Muscle of leg (tissue), 3 donors: ENCODE measurements at regions not wholly inside any gene's neighbourhood (a gene's known extent, or its start where the extent isn't known, plus 50 kb on each side); places are given as distances from the start of the nearest gene placed in this dataset.

ENCODE experiments used
- DNase-seq: peaks from one replicate; pipeline ENCODE4 v3.0.0; 2013
- H3K27ac ChIP-seq: one replicate; pipeline ENCODE4 v1.5.1; 2013; ENCODE audit warnings: mild to moderate bottlenecking, low read length, control low read depth
- H3K27me3 ChIP-seq: one replicate; pipeline ENCODE4 v1.6.1; 2013; ENCODE audit warnings: low read length; ENCODE audit not compliant: control insufficient read depth, insufficient read depth
- H3K36me3 ChIP-seq: one replicate; pipeline ENCODE4 v1.6.1; 2013; ENCODE audit warnings: low read length; ENCODE audit not compliant: control insufficient read depth, insufficient read depth
- H3K4me1 ChIP-seq: one replicate; pipeline ENCODE4 v1.6.1; 2013; ENCODE audit warnings: low read length; ENCODE audit not compliant: control insufficient read depth, insufficient read depth
- H3K4me3 ChIP-seq: one replicate; pipeline ENCODE4 v1.5.1; 2013; ENCODE audit warnings: low read length, control low read depth
- H3K9me3 ChIP-seq: replicated peaks from 2 replicates; pipeline ENCODE4 v1.6.1; 2013; ENCODE audit warnings: low read depth, low read length; ENCODE audit not compliant: control insufficient read depth
- WGBS: methylation state at CpG from one replicate; pipeline ENCODE4 v1.1.5; 2013; ENCODE audit warnings: missing lambda C conversion rate; ENCODE audit not compliant: insufficient coverage; 5-methylcytosine and 5-hydroxymethylcytosine counted together

GRCh38 chr6:130677766-130678165, 149.4 kb upstream of the SMLR1 start:
- no peak overlapping the region for H3K27ac ChIP-seq
- H3K36me3 ChIP-seq = no peaks in the 10 kb centered on the region
- WGBS = 100% methylated on average over 2 of the region's 3 CpGs
- peaks cover 8% of the 10 kb centered on the region for H3K9me3 ChIP-seq
- peaks cover 7% of the 10 kb centered on the region for H3K4me1 ChIP-seq
- DNase-seq = no peak
- H3K27me3 ChIP-seq = no peaks in the 10 kb centered on the region
- H3K4me3 ChIP-seq = no peak overlapping the region

GRCh38 chr6:130679684-130680083, 147.5 kb upstream of the SMLR1 start:
- WGBS = no CpG with 5 or more reads among the region's 2 CpGs

GRCh38 chr6:130680116-130680515, 147.1 kb upstream of the SMLR1 start:
- Histone ChIP-seq H3K27me3 (no peaks in the 10 kb centered on the region), H3K4me3 (no peak overlapping the region), H3K4me1 (peaks cover 6% of the 10 kb centered on the region), H3K9me3 (peaks cover 8% of the 10 kb centered on the region), H3K36me3 (no peaks in the 10 kb centered on the region), H3K27ac (no peak overlapping the region)
- WGBS = no CpG with 5 or more reads among the region's 3 CpGs
- peak; percentile 39 for DNase-seq

More at GRCh38 chr6:130679684-130680083, 147.5 kb upstream of the SMLR1 start:
- no peak overlapping the region for H3K4me3 ChIP-seq
- H3K36me3 ChIP-seq = no peaks in the 10 kb centered on the region
- no peak for DNase-seq
- H3K4me1 ChIP-seq = peaks cover 7% of the 10 kb centered on the region
- peaks cover 8% of the 10 kb centered on the region for H3K9me3 ChIP-seq
- no peak overlapping the region for H3K27ac ChIP-seq
- no peaks in the 10 kb centered on the region for H3K27me3 ChIP-seq

GRCh38 chr6:130681028-130681427, 146.2 kb upstream of the SMLR1 start:
- no peaks in the 10 kb centered on the region for H3K27me3 ChIP-seq
- DNase-seq = peak; percentile 75
- WGBS = no CpG with 5 or more reads among the region's 1 CpG

GRCh38 chr6:130682066-130682465, 145.1 kb upstream of the SMLR1 start:
- Histone ChIP-seq H3K27ac (no peak overlapping the region), H3K4me1 (no peaks in the 10 kb centered on the region), H3K27me3 (no peaks in the 10 kb centered on the region), H3K36me3 (no peaks in the 10 kb centered on the region), H3K4me3 (no peak overlapping the region), H3K9me3 (peaks cover 8% of the 10 kb centered on the region)
- no CpG with 5 or more reads among the region's 5 CpGs for WGBS
- no peak for DNase-seq

More at GRCh38 chr6:130681028-130681427, 146.2 kb upstream of the SMLR1 start:
- Histone ChIP-seq H3K9me3 (peaks cover 8% of the 10 kb centered on the region), H3K27ac (peak overlapping the region; percentile 50), H3K4me1 (peaks cover 4% of the 10 kb centered on the region), H3K4me3 (no peak overlapping the region), H3K36me3 (no peaks in the 10 kb centered on the region)

- no peak overlapping the region for H3K4me3 ChIP-seq
- 91% methylated on average over 3 of the region's 7 CpGs for WGBS
- no peak for DNase-seq
These were observed 143.3 kb upstream of the SMLR1 start for GRCh38 chr6:130683761-130684517.

GRCh38 chr6:130692659-130693058, 134.5 kb upstream of the SMLR1 start:
- Histone ChIP-seq H3K4me1 (no peaks in the 10 kb centered on the region), H3K27me3 (no peaks in the 10 kb centered on the region), H3K9me3 (no peaks in the 10 kb centered on the region), H3K4me3 (no peak overlapping the region), H3K36me3 (no peaks in the 10 kb centered on the region), H3K27ac (no peak overlapping the region)
- WGBS = 83% methylated on average over 2 of the region's 2 CpGs
- DNase-seq = no peak

More at GRCh38 chr6:130683761-130684517, 143.3 kb upstream of the SMLR1 start:
- Histone ChIP-seq H3K4me1 (no peaks in the 10 kb centered on the region), H3K27me3 (no peaks in the 10 kb centered on the region), H3K36me3 (no peaks in the 10 kb centered on the region), H3K9me3 (no peaks in the 10 kb centered on the region), H3K27ac (no peak overlapping the region)

- H3K9me3 ChIP-seq = no peaks in the 10 kb centered on the region
- no peak for DNase-seq
- H3K27ac ChIP-seq = no peak overlapping the region
- H3K36me3 ChIP-seq = no peaks in the 10 kb centered on the region
- H3K4me3 ChIP-seq = no peak overlapping the region
- no peaks in the 10 kb centered on the region for H3K4me1 ChIP-seq
- no CpG with 5 or more reads among the region's 2 CpGs for WGBS
- H3K27me3 ChIP-seq = no peaks in the 10 kb centered on the region
These were observed 133.3 kb upstream of the SMLR1 start for GRCh38 chr6:130693944-130694343.

- peak; percentile 37 for DNase-seq
- Histone ChIP-seq H3K9me3 (no peaks in the 10 kb centered on the region), H3K27ac (no peak overlapping the region), H3K4me3 (no peak overlapping the region), H3K27me3 (no peaks in the 10 kb centered on the region), H3K36me3 (no peaks in the 10 kb centered on the region), H3K4me1 (no peaks in the 10 kb centered on the region)
- WGBS = no CpG with 5 or more reads among the region's 4 CpGs
These were observed 132.6 kb upstream of the SMLR1 start for GRCh38 chr6:130694606-130695005.

GRCh38 chr6:130696806-130697205, 130.4 kb upstream of the SMLR1 start:
- no peaks in the 10 kb centered on the region for H3K36me3 ChIP-seq
- no peaks in the 10 kb centered on the region for H3K27me3 ChIP-seq
- DNase-seq = no peak
- H3K27ac ChIP-seq = no peak overlapping the region
- no peak overlapping the region for H3K4me3 ChIP-seq
- no peaks in the 10 kb centered on the region for H3K4me1 ChIP-seq
- no peaks in the 10 kb centered on the region for H3K9me3 ChIP-seq
- 14% methylated on average over 2 of the region's 3 CpGs for WGBS
